ENCODE measurements at regions not wholly inside any gene's neighbourhood (a gene's known extent, or its start where the extent isn't known, plus 50 kb on each side); places are given as distances from the start of the nearest gene placed in this dataset.
"Not testable (repeated sequence)": the region's sequence is repeated elsewhere in the genome, so short reads cannot be mapped to it uniquely, and the experiment has no call there.

DNA sequence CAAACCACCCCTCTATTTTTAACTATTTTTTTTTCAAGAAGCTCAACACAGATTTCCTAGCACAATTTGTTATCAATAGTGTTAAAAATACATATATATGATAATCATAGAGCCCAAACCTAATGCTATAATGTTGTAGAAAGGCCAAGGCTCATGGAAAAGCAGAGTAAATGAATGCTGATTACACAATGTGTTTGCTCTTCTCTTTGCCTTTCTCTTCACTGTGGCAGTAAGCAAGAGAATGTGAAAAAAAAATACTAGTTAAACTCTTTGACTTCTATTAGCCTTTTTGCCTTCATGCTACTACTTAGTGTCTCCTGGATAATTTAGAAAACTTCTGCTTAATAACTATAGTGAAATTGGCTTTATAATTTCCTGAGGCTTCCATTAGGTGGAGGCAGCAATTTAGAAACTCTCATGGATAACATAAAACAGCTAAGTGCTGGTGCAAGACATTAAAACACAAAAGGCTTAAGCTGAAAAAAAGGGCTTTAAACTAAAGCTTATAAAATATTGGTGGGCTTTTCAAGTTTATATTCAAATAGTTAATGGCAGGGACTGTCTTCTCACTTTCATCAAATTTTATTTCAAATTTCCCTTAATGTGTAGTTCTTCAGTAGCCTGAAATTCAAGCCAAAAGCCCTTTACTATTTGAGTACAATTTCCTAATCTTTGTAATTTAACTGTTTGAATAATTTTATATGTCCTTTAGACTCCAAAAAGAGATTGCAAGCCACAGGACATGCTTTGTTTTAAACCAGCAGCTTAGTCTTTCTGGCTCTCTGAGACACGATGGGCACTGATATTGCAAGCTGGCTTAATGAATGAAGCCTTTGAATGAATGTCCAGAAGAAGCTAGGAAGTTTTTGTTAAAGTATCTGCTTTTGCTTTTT lies 2031.8 kb upstream of the CDH6 start:
- no peaks in the 10 kb centered on the region for H3K27me3 Mint-ChIP-seq
- no peak overlapping the region for H3K27ac Mint-ChIP-seq (ENCODE audit: low read depth)
- no peak for ATAC-seq (replicated peaks; ENCODE audit: extremely low read depth, poor library complexity, severe bottlenecking)
- H3K4me3 Mint-ChIP-seq = no peak overlapping the region
- H3K9me3 Mint-ChIP-seq = peaks cover 25% of the 10 kb centered on the region
- DNase-seq (ENCODE audit: low spot score in 2 of 2) = no peak
- H3K36me3 Mint-ChIP-seq (ENCODE audit: insufficient read depth) = no peaks in the 10 kb centered on the region
- no peaks in the 10 kb centered on the region for H3K4me1 Mint-ChIP-seq

DNA sequence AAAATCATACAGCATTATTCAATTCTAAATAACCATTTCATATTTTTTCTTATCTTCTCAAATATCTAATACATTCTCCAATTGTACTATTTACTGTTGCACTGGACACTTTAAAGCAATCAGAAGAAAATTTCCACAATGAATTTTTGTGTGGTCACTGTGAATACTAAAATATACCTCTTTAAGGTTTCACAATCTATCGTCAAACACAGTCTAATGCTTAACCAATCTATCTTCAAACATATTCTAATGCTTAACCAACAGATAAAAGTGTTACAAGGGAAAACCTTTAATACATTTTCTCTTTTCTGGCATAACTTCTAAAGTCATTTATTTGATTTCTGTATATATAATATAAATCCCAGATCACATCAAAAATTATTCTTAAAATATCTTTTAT lies 2035.5 kb upstream of the CDH6 start:
- no peaks in the 10 kb centered on the region for H3K4me1 Mint-ChIP-seq
- H3K4me3 Mint-ChIP-seq = no peak overlapping the region
- peaks cover 30% of the 10 kb centered on the region for H3K9me3 Mint-ChIP-seq
- H3K27me3 Mint-ChIP-seq = no peaks in the 10 kb centered on the region
- H3K27ac Mint-ChIP-seq (ENCODE audit: low read depth) = no peak overlapping the region
- no peaks in the 10 kb centered on the region for H3K36me3 Mint-ChIP-seq (ENCODE audit: insufficient read depth)
- ATAC-seq (replicated peaks; ENCODE audit: extremely low read depth, poor library complexity, severe bottlenecking) (no peak), DNase-seq (ENCODE audit: low spot score in 2 of 2) (no peak)

DNA sequence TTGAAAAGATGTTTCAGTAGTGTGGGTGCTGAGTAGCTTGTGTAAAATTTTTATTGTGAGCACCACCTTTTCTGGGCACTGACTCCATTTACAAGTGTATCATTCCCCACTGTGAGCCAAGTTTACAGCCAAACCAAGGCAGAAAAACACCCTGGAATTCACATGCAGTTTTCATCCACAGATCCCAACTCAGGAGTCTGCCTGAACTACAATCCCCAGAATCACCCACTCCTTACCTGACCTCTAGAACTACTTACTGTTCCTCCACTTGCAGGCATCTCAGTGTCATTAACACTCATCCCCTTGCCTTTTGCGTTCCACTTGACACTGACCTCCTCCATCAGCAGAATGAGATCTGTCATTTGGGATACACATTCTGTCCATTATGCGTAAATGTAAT lies 2042.6 kb upstream of the CDH6 start:
- H3K27me3 Mint-ChIP-seq = no peaks in the 10 kb centered on the region
- H3K4me1 Mint-ChIP-seq = no peaks in the 10 kb centered on the region
- peaks cover 12% of the 10 kb centered on the region for H3K9me3 Mint-ChIP-seq
- DNase-seq (ENCODE audit: low spot score in 2 of 2) (no peak), ATAC-seq (replicated peaks; ENCODE audit: extremely low read depth, poor library complexity, severe bottlenecking) (no peak)
- H3K27ac Mint-ChIP-seq (ENCODE audit: low read depth) = no peak overlapping the region
- no peaks in the 10 kb centered on the region for H3K36me3 Mint-ChIP-seq (ENCODE audit: insufficient read depth)
- no peak overlapping the region for H3K4me3 Mint-ChIP-seq

DNA sequence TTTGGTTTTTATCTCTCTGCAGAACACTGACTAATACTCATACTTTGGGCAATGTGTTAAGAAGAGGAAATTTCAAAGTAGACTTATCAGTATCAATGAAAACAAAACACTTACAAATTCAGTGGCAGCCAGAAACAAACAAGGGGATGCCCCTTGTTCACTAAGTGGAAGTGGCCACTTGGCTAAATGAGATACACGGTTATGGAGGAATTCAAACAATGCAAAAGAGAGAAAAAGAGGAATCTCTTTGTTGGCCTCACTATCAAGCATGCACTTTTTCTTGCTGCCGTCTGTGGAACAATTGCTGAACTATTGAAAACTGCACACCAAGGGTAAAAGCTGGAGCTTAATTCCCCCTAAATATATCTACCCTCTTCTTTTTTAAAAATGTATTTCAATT lies 2044.9 kb upstream of the CDH6 start:
- Mint-ChIP-seq H3K27ac (ENCODE audit: low read depth) (no peak overlapping the region), H3K4me1 (no peaks in the 10 kb centered on the region), H3K4me3 (no peak overlapping the region), H3K9me3 (peaks cover 12% of the 10 kb centered on the region), H3K36me3 (ENCODE audit: insufficient read depth) (no peaks in the 10 kb centered on the region), H3K27me3 (no peaks in the 10 kb centered on the region)
- ATAC-seq (replicated peaks; ENCODE audit: extremely low read depth, poor library complexity, severe bottlenecking) (no peak), DNase-seq (ENCODE audit: low spot score in 2 of 2) (no peak)

DNA sequence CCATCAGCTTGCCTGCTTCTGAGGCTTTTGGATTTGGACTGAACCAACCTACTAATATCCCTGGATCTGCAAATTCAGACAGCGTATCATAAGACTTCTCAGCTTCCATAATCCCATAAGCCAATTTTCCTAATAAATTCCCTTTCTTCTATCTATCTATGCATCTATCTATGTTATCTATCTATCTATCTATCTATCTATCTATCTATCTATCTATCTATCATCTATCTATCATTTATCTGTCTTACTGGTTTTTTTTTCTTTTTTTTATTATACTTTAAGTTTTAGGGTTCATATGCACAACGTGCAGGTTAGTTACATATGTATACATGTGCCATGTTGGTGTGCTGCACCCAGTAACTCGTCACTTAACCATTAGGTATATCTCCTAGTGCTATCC lies 2045.4 kb upstream of the CDH6 start:
- Mint-ChIP-seq H3K27me3 (no peaks in the 10 kb centered on the region), H3K4me3 (no peak overlapping the region), H3K9me3 (peaks cover 8% of the 10 kb centered on the region), H3K27ac (ENCODE audit: low read depth) (no peak overlapping the region), H3K36me3 (ENCODE audit: insufficient read depth) (no peaks in the 10 kb centered on the region), H3K4me1 (no peaks in the 10 kb centered on the region)
- ATAC-seq (replicated peaks; ENCODE audit: extremely low read depth, poor library complexity, severe bottlenecking) (no peak), DNase-seq (ENCODE audit: low spot score in 2 of 2) (no peak)

DNA sequence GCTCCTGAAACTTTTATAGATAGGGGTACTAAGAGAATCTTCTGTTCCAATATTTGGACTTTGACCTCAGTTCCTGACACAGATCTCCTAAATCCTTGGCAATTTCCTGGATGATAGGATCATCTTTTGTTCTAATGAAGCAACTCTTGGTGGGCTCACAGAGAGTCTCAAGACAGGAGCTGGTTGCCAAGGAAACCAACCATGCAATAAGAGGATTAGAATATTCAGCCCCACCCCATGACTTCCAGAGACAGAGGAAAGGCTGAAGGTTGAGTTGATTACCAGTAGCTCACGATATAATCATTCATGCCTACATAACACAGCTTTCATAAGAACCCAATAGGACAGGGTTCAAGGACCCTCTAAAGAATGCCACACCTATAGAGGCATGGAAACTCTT lies 2050.2 kb upstream of the CDH6 start:
- Mint-ChIP-seq H3K27ac (ENCODE audit: low read depth) (no peak overlapping the region), H3K4me3 (no peak overlapping the region), H3K9me3 (no peaks in the 10 kb centered on the region), H3K27me3 (no peaks in the 10 kb centered on the region), H3K4me1 (no peaks in the 10 kb centered on the region), H3K36me3 (ENCODE audit: insufficient read depth) (no peaks in the 10 kb centered on the region)
- no peak for ATAC-seq (replicated peaks; ENCODE audit: extremely low read depth, poor library complexity, severe bottlenecking)
- no peak for DNase-seq (ENCODE audit: low spot score in 2 of 2)

DNA sequence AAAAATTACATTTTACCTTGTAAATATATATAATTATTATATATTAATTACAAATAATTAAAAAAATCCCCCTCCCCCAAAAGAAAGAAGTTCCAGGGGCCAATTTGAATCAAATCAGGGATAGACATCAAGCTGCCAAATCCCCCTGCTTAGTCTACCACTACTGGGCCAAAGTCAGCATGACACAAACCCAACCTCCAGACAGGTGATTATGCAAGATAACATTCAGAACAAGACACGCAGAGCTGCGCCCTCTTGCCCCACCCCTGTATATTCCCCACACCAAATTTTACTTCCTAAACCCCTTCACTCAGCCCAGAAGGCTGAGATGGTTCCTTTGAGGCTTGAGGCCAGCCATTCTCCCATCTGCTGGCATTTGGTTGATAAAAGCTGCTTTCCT lies 2059.1 kb upstream of the CDH6 start:
- no peak overlapping the region for H3K4me3 Mint-ChIP-seq
- H3K27me3 Mint-ChIP-seq = no peaks in the 10 kb centered on the region
- H3K36me3 Mint-ChIP-seq (ENCODE audit: insufficient read depth) = peaks cover 3% of the 10 kb centered on the region
- no peak overlapping the region for H3K27ac Mint-ChIP-seq (ENCODE audit: low read depth)
- H3K9me3 Mint-ChIP-seq = peaks cover 25% of the 10 kb centered on the region
- H3K4me1 Mint-ChIP-seq = no peaks in the 10 kb centered on the region
- DNase-seq (ENCODE audit: low spot score in 2 of 2) = no peak
- ATAC-seq (replicated peaks; ENCODE audit: extremely low read depth, poor library complexity, severe bottlenecking) = no peak

DNA sequence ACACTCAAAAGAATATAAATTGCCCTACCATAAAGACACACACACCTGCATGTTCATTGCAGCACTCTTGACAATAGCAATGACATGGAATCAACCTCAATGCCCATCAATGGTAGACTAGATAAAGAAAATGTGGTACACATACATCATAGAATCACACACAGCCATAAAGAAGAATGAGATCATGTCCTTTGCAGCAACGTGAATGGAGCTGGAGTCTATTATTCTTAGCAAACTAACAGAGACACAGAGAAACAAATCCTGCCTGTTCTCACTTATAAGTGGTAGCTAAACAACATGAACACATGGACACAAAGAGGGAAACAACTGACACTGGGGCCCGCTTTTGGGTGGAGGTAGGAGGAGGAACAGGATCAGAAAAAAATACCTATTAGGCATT lies 2062.2 kb upstream of the CDH6 start:
- no peak overlapping the region for H3K27ac Mint-ChIP-seq (ENCODE audit: low read depth)
- H3K27me3 Mint-ChIP-seq = no peaks in the 10 kb centered on the region
- DNase-seq (ENCODE audit: low spot score in 2 of 2) = no peak

DNA sequence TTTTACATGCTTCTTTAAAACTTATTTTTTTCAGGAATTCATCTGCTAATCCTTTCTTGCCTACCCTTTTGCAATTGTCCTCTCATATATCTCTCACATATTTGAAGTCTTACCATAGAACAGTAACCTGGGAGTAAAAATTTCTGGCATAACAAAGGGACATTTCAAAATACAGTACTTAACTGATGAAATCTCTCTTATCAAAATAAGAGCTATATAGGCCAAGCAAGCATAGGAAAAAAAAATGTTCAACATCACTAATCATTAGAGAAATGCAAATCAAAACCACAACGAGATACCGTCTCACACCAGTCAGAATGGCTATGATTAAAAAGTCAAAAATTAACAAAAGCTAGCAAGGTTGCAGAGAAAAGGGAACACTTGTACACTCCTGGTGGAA lies 2062.7 kb upstream of the CDH6 start:
- ATAC-seq (replicated peaks; ENCODE audit: extremely low read depth, poor library complexity, severe bottlenecking) = no peak
- Mint-ChIP-seq H3K27ac (ENCODE audit: low read depth) (no peak overlapping the region), H3K9me3 (peaks cover 25% of the 10 kb centered on the region)

More for the DNA sequence above, 2062.2 kb upstream of the CDH6 start:
- no peak for ATAC-seq (replicated peaks; ENCODE audit: extremely low read depth, poor library complexity, severe bottlenecking)
- Mint-ChIP-seq H3K9me3 (peaks cover 25% of the 10 kb centered on the region), H3K4me3 (no peak overlapping the region), H3K4me1 (no peaks in the 10 kb centered on the region), H3K36me3 (ENCODE audit: insufficient read depth) (peaks cover 2% of the 10 kb centered on the region)

DNA sequence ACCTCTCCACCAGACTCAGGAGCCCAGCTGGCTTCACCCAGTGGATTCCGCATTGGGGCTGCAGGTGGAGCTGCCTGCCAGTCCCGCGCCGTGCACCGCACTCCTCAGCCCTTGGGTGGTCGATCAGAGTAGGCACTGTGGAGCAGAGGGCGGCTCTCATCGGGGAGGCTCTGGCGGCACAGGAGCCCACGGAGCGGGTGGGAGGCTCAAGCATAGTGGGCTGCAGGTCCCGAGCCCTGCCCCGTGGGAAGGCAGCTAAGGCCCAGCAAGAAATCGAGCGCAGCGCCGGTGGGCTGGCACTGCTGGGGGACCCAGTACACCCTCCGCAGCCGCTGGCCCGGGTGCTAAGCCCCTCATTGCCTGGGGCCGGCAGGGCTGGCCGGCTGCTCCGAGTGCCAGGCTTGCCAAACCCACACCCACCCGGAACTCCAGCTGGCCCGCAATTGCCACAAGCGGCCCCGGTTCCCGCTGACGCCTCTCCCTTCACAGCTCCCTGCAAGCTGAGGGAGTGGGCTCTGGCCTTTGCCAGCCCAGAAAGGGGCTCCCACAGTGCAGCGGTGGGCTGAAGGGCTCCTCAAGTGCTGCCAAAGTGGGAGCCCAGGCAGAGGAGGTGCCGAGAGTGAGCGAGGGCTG lies 2065.8 kb upstream of the CDH6 start:
- H3K27ac Mint-ChIP-seq (ENCODE audit: low read depth); DNase-seq (ENCODE audit: low spot score in 2 of 2); H3K36me3 Mint-ChIP-seq (ENCODE audit: insufficient read depth); ATAC-seq (replicated peaks; ENCODE audit: extremely low read depth, poor library complexity, severe bottlenecking); H3K27me3 Mint-ChIP-seq; H3K4me1 Mint-ChIP-seq; H3K4me3 Mint-ChIP-seq: not testable (repeated sequence)
- H3K9me3 Mint-ChIP-seq = peaks cover 17% of the 10 kb centered on the region

More for the DNA sequence above, 2062.7 kb upstream of the CDH6 start:
- Mint-ChIP-seq H3K4me1 (no peaks in the 10 kb centered on the region), H3K36me3 (ENCODE audit: insufficient read depth) (peaks cover 2% of the 10 kb centered on the region), H3K27me3 (no peaks in the 10 kb centered on the region), H3K4me3 (no peak overlapping the region)
- DNase-seq (ENCODE audit: low spot score in 2 of 2) = no peak

DNA sequence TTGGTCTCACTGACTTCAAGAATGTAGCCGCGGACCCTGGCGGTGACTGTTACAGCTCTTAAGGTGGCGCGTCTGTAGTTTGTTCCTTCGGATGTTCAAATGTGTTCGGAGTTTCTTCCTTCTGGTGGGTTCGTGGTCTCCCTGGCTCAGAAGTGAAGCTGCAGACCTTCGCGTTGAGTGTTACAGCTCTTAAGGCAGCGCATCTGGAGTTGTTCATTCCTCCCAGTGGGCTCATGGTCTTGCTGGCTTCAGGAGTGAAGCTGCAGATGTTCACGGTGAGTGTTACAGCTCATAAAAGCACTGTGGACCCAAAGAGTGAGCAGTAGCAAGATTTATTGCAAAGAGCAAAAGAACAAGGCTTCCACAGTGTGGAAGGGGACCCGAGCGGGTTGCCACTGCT lies 2067.0 kb upstream of the CDH6 start:
- not testable (repeated sequence) for H3K27ac Mint-ChIP-seq (ENCODE audit: low read depth); H3K4me1 Mint-ChIP-seq; H3K4me3 Mint-ChIP-seq; ATAC-seq (replicated peaks; ENCODE audit: extremely low read depth, poor library complexity, severe bottlenecking); H3K27me3 Mint-ChIP-seq; DNase-seq (ENCODE audit: low spot score in 2 of 2); H3K36me3 Mint-ChIP-seq (ENCODE audit: insufficient read depth)
- H3K9me3 Mint-ChIP-seq = peaks cover 19% of the 10 kb centered on the region

DNA sequence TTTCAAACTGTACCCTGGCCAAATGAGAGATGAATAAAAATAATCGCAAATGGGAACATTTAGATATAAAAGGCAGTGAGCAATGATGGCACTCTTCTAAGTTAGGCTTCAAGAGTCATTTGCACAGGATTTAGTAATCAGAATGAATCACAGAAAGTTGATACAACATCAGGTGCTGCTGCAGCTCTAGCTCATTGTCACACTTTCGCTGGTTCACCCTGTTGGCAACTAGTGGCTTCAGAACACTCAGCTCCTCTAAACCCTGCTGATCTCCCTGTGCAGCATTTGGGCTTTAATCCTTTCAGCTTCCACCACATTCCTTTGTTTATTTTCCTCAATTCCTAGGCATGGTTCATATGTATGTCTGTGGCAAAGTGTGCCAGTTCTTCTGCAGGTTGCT lies 2071.2 kb upstream of the CDH6 start:
- Mint-ChIP-seq H3K27me3 (no peaks in the 10 kb centered on the region), H3K27ac (ENCODE audit: low read depth) (no peak overlapping the region), H3K9me3 (peaks cover 28% of the 10 kb centered on the region), H3K4me3 (no peak overlapping the region), H3K36me3 (ENCODE audit: insufficient read depth) (no peaks in the 10 kb centered on the region), H3K4me1 (no peaks in the 10 kb centered on the region)
- no peak for ATAC-seq (replicated peaks; ENCODE audit: extremely low read depth, poor library complexity, severe bottlenecking)
- no peak for DNase-seq (ENCODE audit: low spot score in 2 of 2)

DNA sequence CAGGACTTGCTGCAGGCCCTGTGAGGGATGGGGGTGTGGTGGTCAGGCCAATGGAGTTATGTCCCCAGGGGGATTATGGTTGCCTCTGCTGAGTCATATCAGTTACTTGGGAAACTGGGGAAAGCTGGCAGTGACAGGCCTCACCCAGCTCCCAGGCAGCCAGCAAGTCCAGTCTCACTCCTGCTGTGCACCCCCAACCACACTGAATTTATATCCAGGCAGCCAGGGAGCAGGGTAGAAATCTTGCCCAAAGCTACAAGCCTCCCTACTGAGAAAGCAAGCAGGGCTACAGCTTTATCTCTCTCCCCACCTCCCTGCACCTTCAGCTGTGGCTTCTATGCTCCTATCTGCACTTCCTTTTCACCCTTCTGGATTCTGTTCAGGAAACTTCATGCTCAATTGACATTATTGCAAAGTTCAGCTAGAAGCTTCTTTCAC lies 2076.0 kb upstream of the CDH9 start:
- peaks cover 24% of the 10 kb centered on the region for H3K9me3 Mint-ChIP-seq
- ATAC-seq (replicated peaks; ENCODE audit: extremely low read depth, poor library complexity, severe bottlenecking) (no peak), DNase-seq (ENCODE audit: low spot score in 2 of 2) (no peak)
- no peaks in the 10 kb centered on the region for H3K36me3 Mint-ChIP-seq (ENCODE audit: insufficient read depth)
- no peaks in the 10 kb centered on the region for H3K4me1 Mint-ChIP-seq
- H3K4me3 Mint-ChIP-seq = no peak overlapping the region
- no peak overlapping the region for H3K27ac Mint-ChIP-seq (ENCODE audit: low read depth)
- H3K27me3 Mint-ChIP-seq = no peaks in the 10 kb centered on the region
